Neuronal stem cell (in vitro differentiated cells): ENCODE measurements at regions not wholly inside any gene's neighbourhood (a gene's known extent, or its start where the extent isn't known, plus 50 kb on each side); places are given as distances from the start of the nearest gene placed in this dataset.
"Not testable (repeated sequence)": the region's sequence is repeated elsewhere in the genome, so short reads cannot be mapped to it uniquely, and the experiment has no call there.

Experiments
- DNase-seq: peaks from one replicate; pipeline ENCODE4 v3.0.0-alpha.2; 2013; ENCODE audit warnings: low spot score
- H2AFZ ChIP-seq: one replicate; pipeline ENCODE4 v1.6.1; 2013; ENCODE audit warnings: mild to moderate bottlenecking, low read length, inconsistent platforms
- H2AK5ac ChIP-seq: 2 replicates; pipeline ENCODE4 v1.6.1; 2013; ENCODE audit warnings: low read depth, mild to moderate bottlenecking, inconsistent platforms, low read length, moderate library complexity, mixed read lengths
- H2BK120ac ChIP-seq: 2 replicates; pipeline ENCODE4 v1.6.1; 2013; ENCODE audit warnings: low read depth, mild to moderate bottlenecking, inconsistent platforms, low read length, moderate library complexity, mixed read lengths
- H2BK12ac ChIP-seq: one replicate; pipeline ENCODE4 v1.6.1; 2013; ENCODE audit warnings: low read length, inconsistent platforms
- H2BK15ac ChIP-seq: 2 replicates; pipeline ENCODE4 v1.6.1; 2013; ENCODE audit warnings: mild to moderate bottlenecking, low read length, inconsistent platforms, mixed read lengths
- H2BK5ac ChIP-seq: one replicate; pipeline ENCODE4 v1.6.1; 2013; ENCODE audit warnings: inconsistent platforms, mild to moderate bottlenecking, low read length, moderate library complexity
- H3K14ac ChIP-seq: one replicate; pipeline ENCODE4 v1.6.1; 2013; ENCODE audit warnings: low read length, inconsistent platforms
- H3K18ac ChIP-seq: 2 replicates; pipeline ENCODE4 v1.6.1; 2013; ENCODE audit warnings: low read length, inconsistent platforms
- H3K23ac ChIP-seq: 2 replicates; pipeline ENCODE4 v1.6.1; 2013; ENCODE audit warnings: low read depth, mild to moderate bottlenecking, mixed read lengths, low read length, inconsistent platforms; ENCODE audit not compliant: poor library complexity
- H3K27ac ChIP-seq: replicated peaks from 3 replicates; pipeline ENCODE4 v1.5.1; 2013; ENCODE audit warnings: low read length, inconsistent platforms
- H3K27me3 ChIP-seq, 3 experiments: 2 replicates each; pipeline ENCODE4 v1.6.1; 2013; ENCODE audit warnings: low read length in 3 of 3, mild to moderate bottlenecking in 2 of 3, inconsistent platforms in 1 of 3, low read depth in 1 of 3, mixed read lengths in 1 of 3, moderate library complexity in 1 of 3; ENCODE audit not compliant: control insufficient read depth in 3 of 3, insufficient read depth in 3 of 3
- H3K36me3 ChIP-seq, 2 donors: replicated peaks in 1 of 2; 2 replicates each; pipeline ENCODE4 v1.6.1; 2013; ENCODE audit warnings: low read length in 2 of 2; ENCODE audit not compliant: control insufficient read depth in 2 of 2, insufficient read depth in 2 of 2
- H3K4ac ChIP-seq: 2 replicates; pipeline ENCODE4 v1.6.1; 2013; ENCODE audit warnings: inconsistent platforms, mild to moderate bottlenecking, low read length, moderate library complexity
- H3K4me1 ChIP-seq, 2 donors: 1 replicate in 1 of 2; 2 replicates in 1 of 2; pipeline ENCODE4 v1.6.1; 2013; ENCODE audit warnings: low read length in 2 of 2, low read depth in 1 of 2; ENCODE audit not compliant: control insufficient read depth in 2 of 2, insufficient read depth in 1 of 2
- H3K4me2 ChIP-seq: one replicate; pipeline ENCODE4 v1.6.1; 2013; ENCODE audit warnings: mild to moderate bottlenecking, low read length, inconsistent platforms; ENCODE audit not compliant: insufficient read depth, poor library complexity, severe bottlenecking
- H3K4me3 ChIP-seq, 2 donors: 2 replicates each; pipeline ENCODE4 v1.5.1; 2013; ENCODE audit warnings: low read length in 2 of 2, mild to moderate bottlenecking in 2 of 2, inconsistent platforms in 1 of 2, moderate library complexity in 1 of 2
- H3K79me1 ChIP-seq: one replicate; pipeline ENCODE4 v1.6.1; 2013; ENCODE audit warnings: low read depth, mild to moderate bottlenecking, inconsistent platforms, low read length, moderate library complexity
- H3K9ac ChIP-seq: one replicate; pipeline ENCODE4 v1.6.1; 2013; ENCODE audit warnings: mild to moderate bottlenecking, low read depth, low read length, inconsistent platforms; ENCODE audit not compliant: poor library complexity
- H3K9me3 ChIP-seq, 2 donors: replicated peaks in 1 of 2; 2 replicates each; pipeline versions ENCODE3 to v1.6.1; 2013; ENCODE audit warnings: low read length in 2 of 2, mild to moderate bottlenecking in 2 of 2, inconsistent platforms in 1 of 2, low read depth in 1 of 2, mixed read lengths in 1 of 2, moderate library complexity in 1 of 2; ENCODE audit not compliant: control insufficient read depth in 2 of 2, insufficient read depth in 1 of 2
- H4K8ac ChIP-seq: one replicate; pipeline ENCODE4 v1.6.1; 2013; ENCODE audit warnings: low read depth, mild to moderate bottlenecking, inconsistent platforms, low read length, moderate library complexity
- H4K91ac ChIP-seq: one replicate; pipeline ENCODE4 v1.6.1; 2013; ENCODE audit warnings: low read length, low read depth, mild to moderate bottlenecking, inconsistent platforms; ENCODE audit not compliant: poor library complexity
- WGBS, 2 donors: extraction: QIAGEN DNeasy Blood & Tissue Kit; methylation state at CpG; one replicate each; pipeline ENCODE4 v1.1.7; 2013; ENCODE audit warnings: missing lambda C conversion rate in 2 of 2, mixed read lengths in 1 of 2; ENCODE audit not compliant: insufficient read length in 2 of 2, insufficient replicate concordance in 1 of 2; ENCODE audit errors: extremely low coverage in 2 of 2; 5-methylcytosine and 5-hydroxymethylcytosine counted together

DNA sequence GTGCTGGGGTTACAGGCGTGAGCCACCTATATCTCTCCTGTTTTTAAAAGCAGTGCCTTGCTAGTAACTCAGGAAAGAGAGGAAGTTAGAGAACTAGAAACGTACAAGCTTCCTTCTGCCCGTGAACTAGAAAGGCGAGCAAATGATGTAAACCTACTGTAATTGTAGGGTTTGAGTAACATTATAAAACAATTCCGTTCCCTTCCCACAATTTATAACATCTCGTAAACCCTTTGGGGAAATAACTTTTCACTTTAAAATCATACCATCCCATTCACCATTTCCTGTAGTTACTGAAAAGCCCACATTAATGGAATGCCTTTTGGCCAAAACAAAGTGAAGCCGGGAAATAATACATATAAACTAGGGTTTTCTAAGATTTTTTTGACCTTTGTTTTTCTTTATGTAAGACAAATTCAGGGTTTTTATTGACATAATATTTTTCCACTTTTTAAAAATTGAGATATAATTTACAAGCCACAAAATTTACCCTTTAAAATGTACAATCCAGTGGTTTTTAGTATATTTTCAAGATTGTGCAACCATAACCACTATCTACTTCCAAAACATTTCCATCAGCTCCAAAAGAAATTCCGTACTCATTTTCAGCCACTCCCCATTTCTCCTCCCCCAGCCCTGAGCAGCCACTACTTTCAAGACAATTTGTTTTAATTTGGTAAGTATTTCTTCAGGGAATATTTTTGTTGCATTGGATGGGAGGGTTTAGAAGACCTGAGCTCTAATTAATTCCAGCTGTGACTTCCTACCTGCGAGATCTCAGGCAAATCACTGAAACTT lies 175.1 kb upstream of the PDE10A start:
- Histone ChIP-seq H3K36me3 (no peaks in the 10 kb centered on the region), H2AFZ (no peak overlapping the region), H3K4me2 (no peak overlapping the region), H3K4ac (no peak overlapping the region), H4K8ac (no peak overlapping the region), H3K79me1 (no peaks in the 10 kb centered on the region), H2AK5ac (no peak overlapping the region), H2BK5ac (no peak overlapping the region), H3K9me3 (peaks cover 0 to 3% of the 10 kb centered on the region in 2 donors), H3K9ac (no peak overlapping the region), H3K4me1 (peaks cover 3 to 7% of the 10 kb centered on the region in 2 donors), H3K4me3 (no peak overlapping the region), H2BK15ac (no peak overlapping the region), H3K27ac (no peak overlapping the region), H2BK12ac (no peak overlapping the region), H3K14ac (no peak overlapping the region), H3K27me3 (no peaks in the 10 kb centered on the region), H3K18ac (no peak overlapping the region), H2BK120ac (no peak overlapping the region), H3K23ac (no peak overlapping the region), H4K91ac (no peak overlapping the region)
- DNase-seq: no peak
- WGBS, 2 donors: no CpG with 5 or more reads among the region's 9 CpGs

DNA sequence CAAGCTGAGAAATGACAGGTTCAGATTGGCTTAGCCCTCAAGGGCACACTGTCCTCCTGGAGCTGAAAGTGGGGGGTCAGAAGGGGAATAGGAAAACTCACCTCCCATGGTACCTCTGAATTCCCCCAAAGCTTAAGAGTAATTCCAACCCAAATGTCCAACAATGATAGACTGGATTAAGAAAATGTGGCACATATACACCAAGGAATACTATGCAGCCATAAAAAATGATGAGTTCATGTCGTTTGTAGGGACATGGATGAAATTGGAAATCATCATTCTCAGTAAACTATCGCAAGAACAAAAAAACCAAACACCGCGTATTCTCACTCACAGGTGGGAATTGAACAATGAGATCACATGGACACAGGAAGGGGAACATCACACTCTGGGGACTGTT lies 173.6 kb upstream of the PDE10A start:
- not testable (repeated sequence) for H2BK12ac ChIP-seq, H2BK5ac ChIP-seq, H3K36me3 ChIP-seq, H3K79me1 ChIP-seq, H4K8ac ChIP-seq, H3K4ac ChIP-seq, H3K4me3 ChIP-seq, H2BK120ac ChIP-seq, H2AFZ ChIP-seq, H3K27ac ChIP-seq, DNase-seq, H2BK15ac ChIP-seq, H3K4me1 ChIP-seq, H3K18ac ChIP-seq, H2AK5ac ChIP-seq, H3K9ac ChIP-seq, H3K9me3 ChIP-seq, H4K91ac ChIP-seq, H3K23ac ChIP-seq, H3K27me3 ChIP-seq, H3K4me2 ChIP-seq, H3K14ac ChIP-seq
- WGBS, 2 donors: no CpG with 5 or more reads among the region's 4 CpGs

DNA sequence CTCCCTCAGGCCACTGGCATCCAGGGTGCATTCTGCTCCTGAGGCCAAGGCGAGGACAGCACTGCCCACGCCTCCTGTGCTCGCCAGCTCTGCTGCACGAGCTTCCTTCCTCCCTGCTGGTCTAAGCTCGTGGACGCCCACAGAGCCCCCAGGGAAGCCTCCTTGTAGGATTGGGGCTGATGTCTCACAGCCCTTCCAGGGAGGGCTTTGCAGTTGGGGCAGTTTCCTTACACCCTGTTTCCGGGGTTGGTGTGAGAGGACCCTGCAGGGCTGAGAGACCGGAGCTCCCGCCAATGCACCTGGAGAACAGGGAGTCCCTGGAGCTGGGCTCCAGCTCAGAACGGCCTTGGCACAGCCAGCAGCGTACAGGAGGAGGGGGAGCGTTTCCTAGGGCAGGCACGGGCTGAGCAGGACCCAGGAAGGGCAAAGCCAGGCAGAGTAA lies 172.4 kb upstream of the PDE10A start:
- Histone ChIP-seq H3K9me3 (peaks cover 0 to 3% of the 10 kb centered on the region in 2 donors), H3K27me3 (no peaks in the 10 kb centered on the region), H2BK15ac (no peak overlapping the region), H3K27ac (no peak overlapping the region), H3K23ac (no peak overlapping the region), H3K4me3 (no peak overlapping the region), H3K14ac (no peak overlapping the region), H2AK5ac (peak overlapping the region; percentile 20), H3K4ac (no peak overlapping the region), H2BK120ac (no peak overlapping the region), H2BK5ac (no peak overlapping the region), H2BK12ac (no peak overlapping the region), H3K9ac (no peak overlapping the region), H3K79me1 (no peaks in the 10 kb centered on the region), H4K8ac (no peak overlapping the region), H2AFZ (no peak overlapping the region), H4K91ac (no peak overlapping the region), H3K4me1 (peaks cover 0 to 9% of the 10 kb centered on the region in 2 donors), H3K18ac (peak overlapping the region; percentile 37), H3K4me2 (no peak overlapping the region), H3K36me3 (no peaks in the 10 kb centered on the region)
- no peak for DNase-seq
- no CpG with 5 or more reads among the region's 13 CpGs for WGBS, 2 donors

DNA sequence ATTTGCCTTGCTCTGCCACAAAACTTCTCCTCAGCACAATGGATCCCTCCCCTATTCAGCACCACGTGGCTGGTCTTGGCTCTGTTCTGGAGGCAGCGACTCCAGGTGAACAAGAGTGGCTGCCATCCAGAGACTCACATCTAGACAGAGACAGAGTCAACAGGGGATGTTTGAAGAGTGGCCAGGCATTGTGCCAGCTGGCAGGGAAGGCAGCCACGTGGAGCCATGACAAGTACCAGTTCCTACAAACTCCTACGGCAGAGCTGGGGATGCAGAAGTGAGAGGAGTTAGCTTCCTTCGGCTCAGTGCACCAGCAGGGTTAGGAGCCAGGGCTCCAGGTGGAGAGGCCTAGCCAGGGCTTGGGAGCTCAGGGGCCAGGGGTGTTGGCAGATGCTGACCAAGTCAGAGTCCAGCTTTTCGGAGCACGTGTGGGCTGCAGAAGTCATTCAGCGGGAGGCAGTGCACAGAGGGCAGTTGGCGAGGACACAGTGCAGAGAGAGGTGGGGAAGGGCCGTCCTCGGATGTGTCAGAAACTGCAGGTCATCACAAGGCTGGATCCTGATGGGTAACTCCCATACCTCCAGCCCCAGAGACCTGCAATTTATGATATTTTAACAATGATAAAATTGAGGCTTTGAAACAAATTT lies 171.7 kb upstream of the PDE10A start:
- no peak overlapping the region for H3K9ac ChIP-seq
- H3K27me3 ChIP-seq: no peaks in the 10 kb centered on the region
- H3K36me3 ChIP-seq: no peaks in the 10 kb centered on the region
- no CpG with 5 or more reads among the region's 11 CpGs for WGBS, 2 donors
- H3K4me2 ChIP-seq: no peak overlapping the region
- no peak for DNase-seq
- H3K27ac ChIP-seq: no peak overlapping the region
- no peak overlapping the region for H2BK120ac ChIP-seq
- peaks cover 0 to 9% of the 10 kb centered on the region in 2 donors for H3K4me1 ChIP-seq
- H2BK15ac ChIP-seq: no peak overlapping the region
- H2BK12ac ChIP-seq: no peak overlapping the region
- peaks cover 0 to 3% of the 10 kb centered on the region in 2 donors for H3K9me3 ChIP-seq
- peak overlapping the region; percentile 58 for H2AK5ac ChIP-seq
- no peak overlapping the region for H2BK5ac ChIP-seq
- peak overlapping the region; percentile 39 for H3K18ac ChIP-seq
- no peak overlapping the region for H3K23ac ChIP-seq
- peak overlapping the region; percentile 25 for H2AFZ ChIP-seq
- H4K8ac ChIP-seq: no peak overlapping the region
- no peaks in the 10 kb centered on the region for H3K79me1 ChIP-seq
- H3K4me3 ChIP-seq: no peak overlapping the region
- H4K91ac ChIP-seq: no peak overlapping the region
- no peak overlapping the region for H3K14ac ChIP-seq
- no peak overlapping the region for H3K4ac ChIP-seq
